PC-9 (cell line): ENCODE measurements at regions not wholly inside any gene's neighbourhood (a gene's known extent, or its start where the extent isn't known, plus 50 kb on each side); places are given as distances from the start of the nearest gene placed in this dataset.

ENCODE experiments used
- BruUV-seq: library from RNA; stranded (reverse); fragments of 400-500 nt; replicated peaks from 2 replicates; lab custom pipeline; 2021; lab: Mats Ljungman, UMichigan
- CTCF ChIA-PET: fragments of 300-600 bp; sonication (Branson Sonifier 250); formaldehyde crosslinking; loops from one replicate; lab custom pipeline; 2022; ENCODE audit warnings: antibody characterized with exemption; lab: Charles Lee
- POLR2A ChIA-PET: fragments of 300-600 bp; sonication (Branson Sonifier 250); formaldehyde crosslinking; loops from one replicate; lab custom pipeline; 2022; ENCODE audit warnings: antibody characterized with exemption; ENCODE audit not compliant: unreplicated experiment; lab: Charles Lee
- DNase-seq, 2 experiments: peaks; one replicate each; pipeline versions ENCODE4 v3.0.0 to v3.0.0-alpha.2; 2015 to 2022; ENCODE audit warnings: mixed read lengths in 1 of 2
- H2AFZ ChIP-seq: fragments of 200-600 bp; sonication (generic); 2 replicates; pipeline ENCODE4 v1.8.1; 2017; ENCODE audit warnings: antibody characterized with exemption
- H3F3A ChIP-seq: fragments of 200-600 bp; sonication (generic); 2 replicates; pipeline ENCODE4 v1.8.1; 2017; ENCODE audit warnings: antibody characterized with exemption, mild to moderate bottlenecking, low read depth; ENCODE audit not compliant: insufficient read depth
- H3K27ac ChIP-seq: fragments of 200-600 bp; sonication (generic); 2 replicates; pipeline ENCODE4 v1.6.1; 2016; ENCODE audit warnings: mixed run types
- H3K27me3 ChIP-seq: fragments of 200-600 bp; sonication (generic); 2 replicates; pipeline ENCODE4 v1.6.1; 2016; ENCODE audit warnings: low read depth, mixed run types; ENCODE audit not compliant: insufficient read depth
- H3K36me3 ChIP-seq: fragments of 200-600 bp; sonication (generic); 2 replicates; pipeline ENCODE4 v1.6.1; 2016; ENCODE audit warnings: low read depth, mixed run types
- H3K4me1 ChIP-seq: fragments of 200-600 bp; sonication (generic); replicated peaks from 2 replicates; pipeline ENCODE4 v1.6.1; 2016; ENCODE audit warnings: mixed run types; ENCODE audit not compliant: insufficient read depth
- H3K4me2 ChIP-seq: fragments of 200-600 bp; sonication (generic); 2 replicates; pipeline ENCODE4 v1.6.1; 2017; ENCODE audit warnings: mixed run types
- H3K4me3 ChIP-seq: fragments of 200-600 bp; sonication (generic); 2 replicates; pipeline ENCODE4 v1.6.1; 2016; ENCODE audit warnings: mixed run types
- H3K79me2 ChIP-seq: fragments of 200-600 bp; sonication (generic); 2 replicates; pipeline ENCODE4 v1.6.1; 2017; ENCODE audit warnings: low read depth, mixed run types
- H3K9me2 ChIP-seq: fragments of 200-600 bp; sonication (generic); 2 replicates; pipeline ENCODE4 v1.8.1; 2017; ENCODE audit warnings: mild to moderate bottlenecking; ENCODE audit not compliant: insufficient read depth
- H3K9me3 ChIP-seq: fragments of 200-600 bp; sonication (generic); 2 replicates; pipeline ENCODE4 v1.8.1; 2016; ENCODE audit warnings: low read depth; ENCODE audit not compliant: insufficient read depth
- H4K20me1 ChIP-seq: fragments of 200-600 bp; sonication (generic); 2 replicates; pipeline ENCODE4 v1.8.1; 2017; ENCODE audit not compliant: insufficient read depth
- EZH2 ChIP-seq: fragments of 200-600 bp; sonication (generic); IDR thresholded peaks from 2 replicates; pipeline ENCODE4 v1.8.0; 2017; ENCODE audit warnings: antibody characterized with exemption, low read depth
- intact Hi-C: fragments of 100-400 bp; cut with micrococcal nuclease; formaldehyde crosslinking; loops from one replicate; pipeline ENCODE4 v1.10.0; 2022; ENCODE audit not compliant: unreplicated experiment
- TF ChIP-seq, protein P1 (sequence below): fragments of 200-600 bp; sonication (generic); conservative IDR thresholded peaks from 2 replicates; pipeline ENCODE4 v1.6.1; 2017; ENCODE audit warnings: mixed run types, antibody characterized with exemption, mild to moderate bottlenecking, moderate library complexity

DNA sequence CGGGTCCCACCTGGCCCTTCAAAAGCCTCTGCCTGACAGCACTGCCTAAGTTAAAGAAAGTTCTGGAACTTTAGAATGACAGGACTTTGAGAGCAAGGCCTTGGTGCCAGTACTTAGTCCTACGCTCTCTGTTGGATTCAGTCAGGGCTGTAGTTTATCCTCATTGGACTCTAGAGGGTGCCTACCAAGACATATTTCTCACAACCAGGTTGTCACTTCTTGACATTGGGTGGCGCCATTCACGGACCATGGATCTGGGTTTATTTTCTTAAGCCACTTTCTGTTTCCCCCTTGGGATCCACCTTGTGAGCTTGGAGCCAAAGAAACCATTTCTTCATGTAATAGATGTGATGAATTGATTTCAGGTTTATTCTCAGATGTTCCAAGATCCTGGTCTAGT, 787.0 kb upstream of the TBX3 start:
- no peaks in the 10 kb centered on the region for H4K20me1 ChIP-seq
- H3K4me1 ChIP-seq, result peaks cover 28% of the 10 kb centered on the region; the same call in 1 of the 2 replicates
- no peaks in the 10 kb centered on the region for H3K9me2 ChIP-seq
- H3K27me3 ChIP-seq, result no peaks in the 10 kb centered on the region
- no peaks in the 10 kb centered on the region for H3K9me3 ChIP-seq
- no peak overlapping the region for H3K27ac ChIP-seq
- no peak overlapping the region for H2AFZ ChIP-seq
- no peak overlapping the region for H3K4me2 ChIP-seq
- BruUV-seq, result no TSS peak
- H3K79me2 ChIP-seq, result no peaks in the 10 kb centered on the region
- DNase-seq, result no peak
- no peaks in the 10 kb centered on the region for H3K36me3 ChIP-seq
- TF ChIP-seq EZH2, result no peak
- TF ChIP-seq, protein P1, sequence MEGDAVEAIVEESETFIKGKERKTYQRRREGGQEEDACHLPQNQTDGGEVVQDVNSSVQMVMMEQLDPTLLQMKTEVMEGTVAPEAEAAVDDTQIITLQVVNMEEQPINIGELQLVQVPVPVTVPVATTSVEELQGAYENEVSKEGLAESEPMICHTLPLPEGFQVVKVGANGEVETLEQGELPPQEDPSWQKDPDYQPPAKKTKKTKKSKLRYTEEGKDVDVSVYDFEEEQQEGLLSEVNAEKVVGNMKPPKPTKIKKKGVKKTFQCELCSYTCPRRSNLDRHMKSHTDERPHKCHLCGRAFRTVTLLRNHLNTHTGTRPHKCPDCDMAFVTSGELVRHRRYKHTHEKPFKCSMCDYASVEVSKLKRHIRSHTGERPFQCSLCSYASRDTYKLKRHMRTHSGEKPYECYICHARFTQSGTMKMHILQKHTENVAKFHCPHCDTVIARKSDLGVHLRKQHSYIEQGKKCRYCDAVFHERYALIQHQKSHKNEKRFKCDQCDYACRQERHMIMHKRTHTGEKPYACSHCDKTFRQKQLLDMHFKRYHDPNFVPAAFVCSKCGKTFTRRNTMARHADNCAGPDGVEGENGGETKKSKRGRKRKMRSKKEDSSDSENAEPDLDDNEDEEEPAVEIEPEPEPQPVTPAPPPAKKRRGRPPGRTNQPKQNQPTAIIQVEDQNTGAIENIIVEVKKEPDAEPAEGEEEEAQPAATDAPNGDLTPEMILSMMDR, result no peak
- ChIA-PET CTCF (no interaction called here), POLR2A (no interaction called here)
- no peak overlapping the region for H3K4me3 ChIP-seq
- intact Hi-C loops, result no loop called here
- H3F3A ChIP-seq, result no peaks in the 10 kb centered on the region

DNA sequence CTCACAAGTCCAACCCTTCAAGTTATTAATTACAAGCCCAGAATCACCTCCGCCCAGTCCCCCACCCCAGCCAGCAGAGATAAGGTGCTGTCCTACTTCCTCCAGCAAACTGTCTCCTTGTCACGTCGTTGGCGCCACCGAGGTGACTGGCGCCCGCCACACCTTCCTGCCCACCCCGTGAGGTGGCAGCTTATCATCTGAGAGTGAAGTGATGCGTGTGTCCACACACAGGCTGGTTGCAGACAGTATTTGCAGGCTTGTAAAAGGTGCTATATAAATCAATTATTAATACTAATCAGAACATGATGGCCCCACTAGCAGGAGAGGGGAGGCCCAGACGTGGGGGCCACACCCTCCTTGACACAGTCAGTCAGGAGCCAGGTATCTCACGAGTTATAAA, 786.6 kb upstream of the TBX3 start:
- POLR2A ChIA-PET, result no interaction called here
- intact Hi-C loops, result no loop called here
- no peak overlapping the region for H2AFZ ChIP-seq
- BruUV-seq, result no TSS peak
- H3K4me3 ChIP-seq, result no peak overlapping the region
- no peak overlapping the region for H3K4me2 ChIP-seq
- no peaks in the 10 kb centered on the region for H3K9me2 ChIP-seq
- H3K27ac ChIP-seq, result no peak overlapping the region
- H4K20me1 ChIP-seq, result no peaks in the 10 kb centered on the region
- no peaks in the 10 kb centered on the region for H3K36me3 ChIP-seq
- CTCF ChIA-PET, result no interaction called here
- no peaks in the 10 kb centered on the region for H3K79me2 ChIP-seq
- H3K27me3 ChIP-seq, result no peaks in the 10 kb centered on the region
- H3K4me1 ChIP-seq, result peaks cover 25% of the 10 kb centered on the region; the same call in 1 of the 2 replicates
- H3F3A ChIP-seq, result no peaks in the 10 kb centered on the region
- TF ChIP-seq EZH2, result no peak
- TF ChIP-seq, protein P1, result no peak
- no peaks in the 10 kb centered on the region for H3K9me3 ChIP-seq
- DNase-seq, result no peak

DNA sequence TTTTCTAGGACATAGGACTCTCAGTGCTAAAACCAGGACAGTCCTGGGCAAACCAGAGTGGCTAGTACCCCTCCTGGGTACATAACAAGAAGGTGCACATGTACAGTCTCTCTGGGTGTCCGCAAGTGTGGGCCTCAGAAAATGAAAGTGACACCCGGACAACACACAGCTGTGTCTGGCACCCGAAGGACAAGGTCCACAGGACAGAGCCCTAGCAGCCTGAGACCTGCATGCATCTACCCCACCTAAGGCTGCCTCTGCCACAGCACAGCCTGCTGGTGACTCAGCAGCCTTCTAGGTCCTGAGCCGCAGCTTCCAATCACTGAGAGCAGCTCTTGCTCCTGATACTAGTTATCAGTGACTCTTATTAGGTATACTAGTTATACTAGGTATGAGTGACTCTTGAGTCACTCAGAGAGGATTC, 784.1 kb upstream of the TBX3 start:
- H4K20me1 ChIP-seq, result no peaks in the 10 kb centered on the region
- H3K9me2 ChIP-seq, result no peaks in the 10 kb centered on the region
- no peaks in the 10 kb centered on the region for H3F3A ChIP-seq
- H3K79me2 ChIP-seq, result no peaks in the 10 kb centered on the region
- H3K9me3 ChIP-seq, result no peaks in the 10 kb centered on the region
- no peak overlapping the region for H3K27ac ChIP-seq
- intact Hi-C loops, result no loop called here
- peak overlapping the region; percentile 39 for H3K4me2 ChIP-seq
- CTCF ChIA-PET, result no interaction called here
- no peak for DNase-seq
- POLR2A ChIA-PET, result no interaction called here
- H3K36me3 ChIP-seq, result no peaks in the 10 kb centered on the region
- no peaks in the 10 kb centered on the region for H3K27me3 ChIP-seq
- TF ChIP-seq, protein P1, result no peak
- no peak for TF ChIP-seq EZH2
- no TSS peak for BruUV-seq
- 0 out of 2 replicates have a peak, but pooled peaks cover 3% of the 10 kb centered on the region for H3K4me1 ChIP-seq
- 0 out of 2 replicates have a peak overlapping the region, but pooled peaks have one; percentile 13 for H2AFZ ChIP-seq
- H3K4me3 ChIP-seq, result no peak overlapping the region
